ENCODE measurements at regions not wholly inside any gene's neighbourhood (a gene's known extent, or its start where the extent isn't known, plus 50 kb on each side); places are given as distances from the start of the nearest gene placed in this dataset.

GRCh38 chr5:24767086-24767485 lies 122.3 kb upstream of the CDH10 start:
- no peaks in the 10 kb centered on the region for H3K36me3 ChIP-seq (ENCODE audit: control insufficient read depth in 4 of 4, insufficient read depth in 4 of 4, low read length in 3 of 4)
- H3K27ac ChIP-seq (ENCODE audit: insufficient read depth in 1 of 2, low read depth in 1 of 2, low read length in 2 of 2, poor library complexity in 1 of 2, severe bottlenecking in 2 of 2), result no peak overlapping the region
- POLR2A ChIA-PET, result no interaction called here

DNA sequence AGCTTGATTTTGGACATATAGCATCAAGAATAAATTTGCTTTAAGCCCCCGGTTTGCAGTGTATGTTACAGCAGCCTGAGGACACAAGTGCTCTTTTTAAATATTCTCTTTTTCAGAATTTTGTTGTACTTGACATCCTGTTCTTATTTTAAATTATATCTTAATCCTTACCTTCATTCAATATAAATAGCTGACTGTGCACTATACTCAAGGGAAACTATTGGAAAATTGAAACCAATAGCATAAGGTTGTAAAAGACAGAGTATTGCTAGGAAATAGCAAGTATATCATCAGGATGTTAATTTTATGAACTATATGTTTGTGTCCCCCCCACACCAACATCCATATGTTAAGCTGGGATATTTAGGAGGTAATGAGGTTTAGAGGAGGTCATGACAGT lies 120.4 kb upstream of the CDH10 start:
- Histone ChIP-seq H3K27me3 (replicated peaks in 2 of 5; ENCODE audit: control insufficient read depth in 4 of 5, insufficient read depth in 5 of 5, low read length in 4 of 5) (no peaks in the 10 kb centered on the region), H3K36me3 (ENCODE audit: control insufficient read depth in 4 of 4, insufficient read depth in 4 of 4, low read length in 3 of 4) (no peaks in the 10 kb centered on the region), H3K27ac (ENCODE audit: insufficient read depth in 1 of 2, low read depth in 1 of 2, low read length in 2 of 2, poor library complexity in 1 of 2, severe bottlenecking in 2 of 2) (no peak overlapping the region), H3K9me3 (ENCODE audit: control extremely low read depth in 1 of 5, control insufficient read depth in 4 of 5, insufficient read depth in 2 of 5, low read depth in 1 of 5, low read length in 4 of 5) (peaks cover 0 to 9% (median 1%) of the 10 kb centered on the region in 5 experiments), H3K4me3 (ENCODE audit: control insufficient read depth in 1 of 7, extremely low read depth in 1 of 7, insufficient read depth in 4 of 7, low read depth in 2 of 7, low read length in 6 of 7) (no peak overlapping the region), H3K4me1 (ENCODE audit: control extremely low read depth in 1 of 4, control insufficient read depth in 4 of 4, insufficient read depth in 4 of 4, low read length in 3 of 4) (no peaks in the 10 kb centered on the region)
- ChIA-PET CTCF (no interaction called here), POLR2A (no interaction called here)
- WGBS (ENCODE audit: insufficient coverage), result no CpG with 5 or more reads among the region's 1 CpG
- no peak for DNase-seq

More at GRCh38 chr5:24767086-24767485, 122.3 kb upstream of the CDH10 start:
- Histone ChIP-seq H3K4me3 (ENCODE audit: control insufficient read depth in 1 of 7, extremely low read depth in 1 of 7, insufficient read depth in 4 of 7, low read depth in 2 of 7, low read length in 6 of 7) (no peak overlapping the region), H3K27me3 (replicated peaks in 2 of 5; ENCODE audit: control insufficient read depth in 4 of 5, insufficient read depth in 5 of 5, low read length in 4 of 5) (no peaks in the 10 kb centered on the region), H3K4me1 (ENCODE audit: control extremely low read depth in 1 of 4, control insufficient read depth in 4 of 4, insufficient read depth in 4 of 4, low read length in 3 of 4) (no peaks in the 10 kb centered on the region), H3K9me3 (ENCODE audit: control extremely low read depth in 1 of 5, control insufficient read depth in 4 of 5, insufficient read depth in 2 of 5, low read depth in 1 of 5, low read length in 4 of 5) (peaks cover 0 to 6% (median 0%) of the 10 kb centered on the region in 5 experiments)
- DNase-seq, result no peak
- CTCF ChIA-PET, result no interaction called here

DNA sequence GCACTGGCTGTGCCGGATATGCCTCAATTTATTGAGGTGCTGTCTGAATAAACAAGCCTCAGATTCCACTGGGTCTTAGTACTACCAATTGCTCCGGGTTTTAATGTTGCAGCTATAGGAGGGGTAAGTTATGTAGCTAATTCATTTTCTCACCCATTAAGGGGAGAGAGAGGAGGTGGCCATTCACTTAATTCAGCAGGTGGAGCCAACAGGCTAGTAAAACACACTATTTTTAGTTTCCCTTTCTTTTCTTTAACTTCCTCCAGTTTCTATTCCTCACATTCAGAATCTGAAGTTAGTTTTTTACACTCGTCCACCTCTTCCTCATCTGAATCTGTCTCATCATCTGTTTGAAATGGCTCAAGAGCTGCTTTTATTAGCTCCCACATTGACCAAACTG lies 105.6 kb upstream of the CDH10 start:
- Histone ChIP-seq H3K36me3 (ENCODE audit: control insufficient read depth in 4 of 4, insufficient read depth in 4 of 4, low read length in 3 of 4) (no peaks in the 10 kb centered on the region), H3K27ac (ENCODE audit: insufficient read depth in 1 of 2, low read depth in 1 of 2, low read length in 2 of 2, poor library complexity in 1 of 2, severe bottlenecking in 2 of 2) (no peak overlapping the region), H3K27me3 (replicated peaks in 2 of 5; ENCODE audit: control insufficient read depth in 4 of 5, insufficient read depth in 5 of 5, low read length in 4 of 5) (no peaks in the 10 kb centered on the region), H3K9me3 (ENCODE audit: control extremely low read depth in 1 of 5, control insufficient read depth in 4 of 5, insufficient read depth in 2 of 5, low read depth in 1 of 5, low read length in 4 of 5) (no peaks in the 10 kb centered on the region), H3K4me1 (ENCODE audit: control extremely low read depth in 1 of 4, control insufficient read depth in 4 of 4, insufficient read depth in 4 of 4, low read length in 3 of 4) (no peaks in the 10 kb centered on the region), H3K4me3 (ENCODE audit: control insufficient read depth in 1 of 7, extremely low read depth in 1 of 7, insufficient read depth in 4 of 7, low read depth in 2 of 7, low read length in 6 of 7) (no peak overlapping the region)
- WGBS (ENCODE audit: insufficient coverage), result 63% methylated on average over 2 of the region's 3 CpGs
- CTCF ChIA-PET, result no interaction called here
- POLR2A ChIA-PET, result no interaction called here
- DNase-seq, result no peak

DNA sequence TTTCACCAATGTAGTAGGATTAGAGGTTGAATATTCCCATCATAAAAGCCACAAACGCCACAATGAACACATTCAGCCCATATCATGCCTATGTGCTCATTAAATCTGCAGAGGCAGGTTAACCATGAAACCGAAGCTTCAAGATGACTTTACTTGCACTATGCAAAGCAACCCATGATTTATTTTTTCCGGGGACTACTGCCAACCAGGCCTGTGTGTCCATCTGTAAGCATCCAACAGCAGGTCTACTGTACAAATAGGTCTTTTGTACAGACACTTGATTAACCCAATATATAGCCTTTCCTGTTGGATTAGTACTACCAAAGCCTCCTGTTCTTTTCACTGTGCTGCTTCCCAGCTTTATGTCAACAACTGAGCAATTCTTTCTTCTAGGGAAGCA lies 104.9 kb upstream of the CDH10 start:
- ChIA-PET POLR2A (no interaction called here), CTCF (no interaction called here)
- Histone ChIP-seq H3K27me3 (replicated peaks in 2 of 5; ENCODE audit: control insufficient read depth in 4 of 5, insufficient read depth in 5 of 5, low read length in 4 of 5) (no peaks in the 10 kb centered on the region), H3K4me3 (ENCODE audit: control insufficient read depth in 1 of 7, extremely low read depth in 1 of 7, insufficient read depth in 4 of 7, low read depth in 2 of 7, low read length in 6 of 7) (no peak overlapping the region), H3K27ac (ENCODE audit: insufficient read depth in 1 of 2, low read depth in 1 of 2, low read length in 2 of 2, poor library complexity in 1 of 2, severe bottlenecking in 2 of 2) (no peak overlapping the region), H3K4me1 (ENCODE audit: control extremely low read depth in 1 of 4, control insufficient read depth in 4 of 4, insufficient read depth in 4 of 4, low read length in 3 of 4) (no peaks in the 10 kb centered on the region), H3K36me3 (ENCODE audit: control insufficient read depth in 4 of 4, insufficient read depth in 4 of 4, low read length in 3 of 4) (no peaks in the 10 kb centered on the region), H3K9me3 (ENCODE audit: control extremely low read depth in 1 of 5, control insufficient read depth in 4 of 5, insufficient read depth in 2 of 5, low read depth in 1 of 5, low read length in 4 of 5) (no peaks in the 10 kb centered on the region)
- no peak for DNase-seq
- 100% methylated on average over 3 of the region's 3 CpGs for WGBS (ENCODE audit: insufficient coverage)

DNA sequence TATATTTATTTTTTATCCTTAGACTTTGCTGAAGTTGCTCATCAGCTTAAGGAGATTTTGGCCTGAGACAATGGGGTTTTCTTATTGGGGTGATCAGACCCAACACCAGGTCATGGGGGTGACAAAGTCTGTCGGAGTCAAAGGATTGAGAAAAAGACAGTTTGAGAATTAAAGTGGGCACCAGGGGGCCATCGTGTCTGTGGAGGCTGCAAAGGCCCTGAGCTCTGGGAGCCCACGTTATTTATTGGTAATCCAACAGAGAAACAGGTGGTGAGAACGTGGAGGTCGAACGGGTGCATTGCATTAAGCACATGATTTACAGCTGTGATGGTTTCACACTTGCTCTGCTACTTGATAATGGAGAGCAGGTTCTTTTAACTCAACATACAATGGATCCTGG lies 102.5 kb upstream of the CDH10 start:
- Histone ChIP-seq H3K4me1 (ENCODE audit: control extremely low read depth in 1 of 4, control insufficient read depth in 4 of 4, insufficient read depth in 4 of 4, low read length in 3 of 4) (no peaks in the 10 kb centered on the region), H3K4me3 (ENCODE audit: control insufficient read depth in 1 of 7, extremely low read depth in 1 of 7, insufficient read depth in 4 of 7, low read depth in 2 of 7, low read length in 6 of 7) (no peak overlapping the region), H3K27ac (ENCODE audit: insufficient read depth in 1 of 2, low read depth in 1 of 2, low read length in 2 of 2, poor library complexity in 1 of 2, severe bottlenecking in 2 of 2) (no peak overlapping the region), H3K36me3 (ENCODE audit: control insufficient read depth in 4 of 4, insufficient read depth in 4 of 4, low read length in 3 of 4) (no peaks in the 10 kb centered on the region), H3K9me3 (ENCODE audit: control extremely low read depth in 1 of 5, control insufficient read depth in 4 of 5, insufficient read depth in 2 of 5, low read depth in 1 of 5, low read length in 4 of 5) (no peaks in the 10 kb centered on the region), H3K27me3 (replicated peaks in 2 of 5; ENCODE audit: control insufficient read depth in 4 of 5, insufficient read depth in 5 of 5, low read length in 4 of 5) (no peaks in the 10 kb centered on the region)
- DNase-seq, result no peak
- ChIA-PET CTCF (no interaction called here), POLR2A (no interaction called here)
- 92% methylated on average over 5 of the region's 6 CpGs for WGBS (ENCODE audit: insufficient coverage)

- CTCF ChIA-PET, result no interaction called here
- no peaks in the 10 kb centered on the region for H3K9me3 ChIP-seq (ENCODE audit: control extremely low read depth in 1 of 5, control insufficient read depth in 4 of 5, insufficient read depth in 2 of 5, low read depth in 1 of 5, low read length in 4 of 5)
- no peaks in the 10 kb centered on the region for H3K36me3 ChIP-seq (ENCODE audit: control insufficient read depth in 4 of 4, insufficient read depth in 4 of 4, low read length in 3 of 4)
- DNase-seq, result no peak
- no peaks in the 10 kb centered on the region for H3K27me3 ChIP-seq (replicated peaks in 2 of 5; ENCODE audit: control insufficient read depth in 4 of 5, insufficient read depth in 5 of 5, low read length in 4 of 5)
- H3K4me3 ChIP-seq (ENCODE audit: control insufficient read depth in 1 of 7, extremely low read depth in 1 of 7, insufficient read depth in 4 of 7, low read depth in 2 of 7, low read length in 6 of 7), result no peak overlapping the region
- H3K27ac ChIP-seq (ENCODE audit: insufficient read depth in 1 of 2, low read depth in 1 of 2, low read length in 2 of 2, poor library complexity in 1 of 2, severe bottlenecking in 2 of 2), result no peak overlapping the region
- no peaks in the 10 kb centered on the region for H3K4me1 ChIP-seq (ENCODE audit: control extremely low read depth in 1 of 4, control insufficient read depth in 4 of 4, insufficient read depth in 4 of 4, low read length in 3 of 4)
- no CpG with 5 or more reads among the region's 3 CpGs for WGBS (ENCODE audit: insufficient coverage)
- POLR2A ChIA-PET, result no interaction called here
Measured at GRCh38 chr5:24742334-24742733, 97.6 kb upstream of the CDH10 start.

DNA sequence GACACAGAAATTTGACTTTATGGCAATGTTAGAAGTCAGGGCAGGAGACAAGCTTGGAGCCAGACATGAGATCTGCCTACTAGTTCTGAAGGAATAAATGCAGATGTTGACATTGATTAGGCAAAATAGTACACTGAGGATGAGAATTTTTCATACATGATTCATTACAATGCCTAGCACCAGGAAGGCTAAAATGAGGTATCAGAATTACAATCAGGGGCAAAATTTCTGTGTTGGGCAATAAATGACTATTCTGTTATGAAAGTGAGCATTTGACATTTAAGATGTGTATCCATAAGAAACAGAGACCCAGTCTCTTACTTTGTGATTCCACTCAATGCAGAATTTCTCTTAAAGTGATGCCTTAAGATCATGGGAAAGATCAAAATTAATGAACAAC lies 92.4 kb upstream of the CDH10 start:
- Histone ChIP-seq H3K27me3 (replicated peaks in 2 of 5; ENCODE audit: control insufficient read depth in 4 of 5, insufficient read depth in 5 of 5, low read length in 4 of 5) (no peaks in the 10 kb centered on the region), H3K27ac (ENCODE audit: insufficient read depth in 1 of 2, low read depth in 1 of 2, low read length in 2 of 2, poor library complexity in 1 of 2, severe bottlenecking in 2 of 2) (no peak overlapping the region), H3K4me1 (ENCODE audit: control extremely low read depth in 1 of 4, control insufficient read depth in 4 of 4, insufficient read depth in 4 of 4, low read length in 3 of 4) (no peaks in the 10 kb centered on the region), H3K36me3 (ENCODE audit: control insufficient read depth in 4 of 4, insufficient read depth in 4 of 4, low read length in 3 of 4) (no peaks in the 10 kb centered on the region), H3K4me3 (ENCODE audit: control insufficient read depth in 1 of 7, extremely low read depth in 1 of 7, insufficient read depth in 4 of 7, low read depth in 2 of 7, low read length in 6 of 7) (no peak overlapping the region), H3K9me3 (ENCODE audit: control extremely low read depth in 1 of 5, control insufficient read depth in 4 of 5, insufficient read depth in 2 of 5, low read depth in 1 of 5, low read length in 4 of 5) (no peaks in the 10 kb centered on the region)
- CTCF ChIA-PET, result no interaction called here
- DNase-seq, result no peak
- POLR2A ChIA-PET, result no interaction called here

- Histone ChIP-seq H3K4me3 (ENCODE audit: control insufficient read depth in 1 of 7, extremely low read depth in 1 of 7, insufficient read depth in 4 of 7, low read depth in 2 of 7, low read length in 6 of 7) (no peak overlapping the region), H3K4me1 (ENCODE audit: control extremely low read depth in 1 of 4, control insufficient read depth in 4 of 4, insufficient read depth in 4 of 4, low read length in 3 of 4) (no peaks in the 10 kb centered on the region), H3K36me3 (ENCODE audit: control insufficient read depth in 4 of 4, insufficient read depth in 4 of 4, low read length in 3 of 4) (no peaks in the 10 kb centered on the region), H3K27ac (ENCODE audit: insufficient read depth in 1 of 2, low read depth in 1 of 2, low read length in 2 of 2, poor library complexity in 1 of 2, severe bottlenecking in 2 of 2) (no peak overlapping the region), H3K27me3 (replicated peaks in 2 of 5; ENCODE audit: control insufficient read depth in 4 of 5, insufficient read depth in 5 of 5, low read length in 4 of 5) (no peaks in the 10 kb centered on the region), H3K9me3 (ENCODE audit: control extremely low read depth in 1 of 5, control insufficient read depth in 4 of 5, insufficient read depth in 2 of 5, low read depth in 1 of 5, low read length in 4 of 5) (no peaks in the 10 kb centered on the region)
- ChIA-PET POLR2A (no interaction called here), CTCF (no interaction called here)
- WGBS (ENCODE audit: insufficient coverage), result 92% methylated on average over 7 of the region's 7 CpGs
- no peak for DNase-seq
Measured at GRCh38 chr5:24735284-24735683, 90.5 kb upstream of the CDH10 start.
